ENCODE measurements at regions not wholly inside any gene's neighbourhood (a gene's known extent, or its start where the extent isn't known, plus 50 kb on each side); places are given as distances from the start of the nearest gene placed in this dataset.

GRCh38 chr17:79218175-79218824 lies 143.7 kb downstream of the ENGASE start:
- TF ChIP-seq ZNF384 (IDR thresholded peaks at IDR 0.05), result no peak
- TF ChIP-seq FOXA1 (IDR thresholded peaks at IDR 0.05), result no peak
- TF ChIP-seq FOXM1 (IDR thresholded peaks at IDR 0.05; ENCODE audit: borderline replicate concordance), result no peak
- no peak for TF ChIP-seq PKNOX1 (IDR thresholded peaks at IDR 0.05)
- TF ChIP-seq ELF4 (IDR thresholded peaks at IDR 0.05), result no peak
- no peak for TF ChIP-seq SP1 (IDR thresholded peaks at IDR 0.05)
- no peak for TF ChIP-seq CTBP1 (IDR thresholded peaks at IDR 0.05; ENCODE audit: borderline replicate concordance)
- TF ChIP-seq TARDBP (IDR thresholded peaks at IDR 0.05), result no peak
- no peak for TF ChIP-seq LEF1 (IDR thresholded peaks at IDR 0.05; ENCODE audit: borderline replicate concordance)
- TF ChIP-seq FOXK2 (IDR thresholded peaks at IDR 0.05), result no peak
- TF ChIP-seq BHLHE40 (IDR thresholded peaks at IDR 0.05; ENCODE audit: borderline replicate concordance), result no peak
- no peak for TF ChIP-seq L3MBTL2 (conservative IDR thresholded peaks at IDR 0.05)
- no peak for TF ChIP-seq HDGF (IDR thresholded peaks at IDR 0.05; ENCODE audit: borderline replicate concordance)
